ENCODE measurements at regions not wholly inside any gene's neighbourhood (a gene's known extent, or its start where the extent isn't known, plus 50 kb on each side); places are given as distances from the start of the nearest gene placed in this dataset.

DNA sequence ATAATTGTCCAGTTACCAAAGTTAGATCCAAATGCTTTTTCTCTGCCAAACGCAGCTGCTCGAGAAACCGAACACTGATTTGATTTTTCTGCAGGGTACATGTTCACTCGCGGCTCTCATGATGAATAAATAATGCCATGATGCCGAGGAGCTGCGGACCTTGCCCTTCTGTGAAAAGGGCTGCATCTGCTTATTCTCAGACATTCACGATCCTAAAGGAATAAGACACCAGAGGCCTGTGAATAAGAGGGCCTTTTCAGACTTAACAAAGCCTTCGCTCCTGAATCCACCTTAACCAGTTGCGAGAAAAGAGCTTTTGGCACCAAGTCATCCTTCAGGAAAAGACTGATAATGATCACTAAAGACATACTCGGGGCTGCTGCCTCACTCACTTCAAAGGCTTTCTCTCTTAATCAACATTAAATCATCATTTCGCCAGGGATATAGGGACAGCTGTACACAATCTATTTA, 147.5 kb downstream of the FBXO8 start:
- no peak overlapping the region for H3K4me3 ChIP-seq (ENCODE audit: low read depth, low read length)

GRCh38 chr4:174135530-174135929, 147.9 kb downstream of the FBXO8 start:
- no peak for DNase-seq
- no peaks in the 10 kb centered on the region for H3K36me3 ChIP-seq (replicated peaks)
- in situ Hi-C loops (cut with HindIII; ENCODE audit: low pct_ligation_motif_present, low sequenced_read_pairs): no loop called here
- no peak overlapping the region for H3K27ac ChIP-seq
- H3K27me3 ChIP-seq (replicated peaks): no peaks in the 10 kb centered on the region
- TF ChIP-seq CTCF (IDR thresholded peaks at IDR 0.05; ENCODE audit: low read depth, low read length, missing control alignments): no peak
- no peak overlapping the region for H3K4me3 ChIP-seq (ENCODE audit: low read depth, low read length)

More for the DNA sequence above, 147.5 kb downstream of the FBXO8 start:
- no peak for DNase-seq
- no peak for TF ChIP-seq CTCF (IDR thresholded peaks at IDR 0.05; ENCODE audit: low read depth, low read length, missing control alignments)
- H3K27ac ChIP-seq: no peak overlapping the region
- no peaks in the 10 kb centered on the region for H3K36me3 ChIP-seq (replicated peaks)
- H3K27me3 ChIP-seq (replicated peaks): no peaks in the 10 kb centered on the region
- in situ Hi-C loops (cut with HindIII; ENCODE audit: low pct_ligation_motif_present, low sequenced_read_pairs): no loop called here

DNA sequence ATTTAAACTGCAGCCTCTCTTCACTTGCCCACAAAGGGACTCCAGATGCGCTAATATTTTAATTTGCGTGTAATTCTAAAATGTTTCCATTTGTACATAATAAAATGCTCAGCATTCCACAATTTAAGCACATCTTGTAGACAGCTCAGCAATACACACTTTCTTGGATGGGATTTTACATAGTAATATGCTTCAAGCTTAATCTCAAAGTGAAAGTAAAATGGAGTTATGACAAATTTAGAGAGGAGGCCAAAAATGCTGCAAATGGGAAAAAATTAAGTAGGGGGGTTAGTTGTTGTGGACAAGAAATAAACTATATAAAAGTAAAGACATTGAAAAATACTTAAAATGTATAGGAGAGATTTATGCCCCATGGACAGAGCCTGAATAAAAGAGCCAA, 149.1 kb downstream of the FBXO8 start:
- no peak for TF ChIP-seq CTCF (IDR thresholded peaks at IDR 0.05; ENCODE audit: low read depth, low read length, missing control alignments)
- Histone ChIP-seq H3K27ac (no peak overlapping the region), H3K27me3 (replicated peaks) (no peaks in the 10 kb centered on the region), H3K4me3 (ENCODE audit: low read depth, low read length) (no peak overlapping the region), H3K36me3 (replicated peaks) (no peaks in the 10 kb centered on the region)
- in situ Hi-C loops (cut with HindIII; ENCODE audit: low pct_ligation_motif_present, low sequenced_read_pairs): no loop called here
- no peak for DNase-seq

- no peak overlapping the region for H3K27ac ChIP-seq
- in situ Hi-C loops (cut with HindIII; ENCODE audit: low pct_ligation_motif_present, low sequenced_read_pairs): no loop called here
- no peaks in the 10 kb centered on the region for H3K27me3 ChIP-seq (replicated peaks)
- no peak for DNase-seq
- H3K36me3 ChIP-seq (replicated peaks): no peaks in the 10 kb centered on the region
- no peak overlapping the region for H3K4me3 ChIP-seq (ENCODE audit: low read depth, low read length)
- TF ChIP-seq CTCF (IDR thresholded peaks at IDR 0.05; ENCODE audit: low read depth, low read length, missing control alignments): no peak
These were observed 149.9 kb downstream of the FBXO8 start for GRCh38 chr4:174133551-174133950.

DNA sequence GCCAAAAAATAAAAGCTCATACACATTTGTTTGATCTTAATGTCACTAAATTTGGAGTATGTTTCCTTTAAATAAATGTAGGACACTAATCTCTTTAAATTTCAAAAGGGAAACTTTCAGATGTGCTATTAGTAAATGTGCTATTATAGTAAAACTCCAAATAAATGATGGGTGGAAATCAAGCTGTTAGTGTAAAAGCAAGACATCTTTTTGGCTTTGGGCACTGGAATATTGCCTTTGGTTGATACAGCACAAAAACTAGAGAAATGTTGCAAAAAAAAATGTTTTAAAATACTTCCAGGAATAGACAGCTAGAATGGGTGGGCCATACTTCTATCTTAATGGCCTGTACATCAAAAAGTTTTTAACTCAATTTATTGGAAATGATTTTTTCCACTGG, 151.6 kb downstream of the FBXO8 start:
- H3K36me3 ChIP-seq (replicated peaks): no peaks in the 10 kb centered on the region
- no peak overlapping the region for H3K27ac ChIP-seq
- TF ChIP-seq CTCF (IDR thresholded peaks at IDR 0.05; ENCODE audit: low read depth, low read length, missing control alignments): no peak
- in situ Hi-C loops (cut with HindIII; ENCODE audit: low pct_ligation_motif_present, low sequenced_read_pairs): no loop called here
- no peak for DNase-seq
- H3K4me3 ChIP-seq (ENCODE audit: low read depth, low read length): no peak overlapping the region
- no peaks in the 10 kb centered on the region for H3K27me3 ChIP-seq (replicated peaks)

DNA sequence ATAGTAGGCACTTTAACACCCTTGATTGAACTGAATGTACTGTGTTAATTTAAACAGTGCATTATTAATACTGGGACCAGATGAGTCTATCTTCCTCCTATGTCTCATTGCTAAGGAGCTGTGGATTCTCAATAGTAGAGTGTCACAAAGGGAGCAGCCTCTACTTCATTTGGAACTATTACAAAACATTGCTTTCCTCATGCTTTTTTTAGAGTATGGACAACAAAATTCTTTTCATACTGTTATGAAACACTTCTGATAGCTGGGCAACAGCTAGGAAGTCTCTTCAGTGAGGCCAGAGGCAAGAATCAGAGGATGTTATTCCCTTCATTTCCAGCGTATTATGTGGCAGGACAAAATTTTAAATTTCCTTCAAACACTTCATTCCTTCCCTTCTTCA, 160.8 kb downstream of the FBXO8 start:
- DNase-seq: no peak
- Histone ChIP-seq H3K4me3 (ENCODE audit: low read depth, low read length) (no peak overlapping the region), H3K36me3 (replicated peaks) (no peaks in the 10 kb centered on the region), H3K27me3 (replicated peaks) (no peaks in the 10 kb centered on the region), H3K27ac (no peak overlapping the region)
- no peak for TF ChIP-seq CTCF (IDR thresholded peaks at IDR 0.05; ENCODE audit: low read depth, low read length, missing control alignments)
- in situ Hi-C loops (cut with HindIII; ENCODE audit: low pct_ligation_motif_present, low sequenced_read_pairs): no loop called here

All from brain microvascular endothelial cell (primary cell).